Erythroblast (primary cell): ENCODE measurements at regions not wholly inside any gene's neighbourhood (a gene's known extent, or its start where the extent isn't known, plus 50 kb on each side); places are given as distances from the start of the nearest gene placed in this dataset.
"Not testable (repeated sequence)": the region's sequence is repeated elsewhere in the genome, so short reads cannot be mapped to it uniquely, and the experiment has no call there.

Experiments used
- DNase-seq, 2 experiments: peaks; one replicate each; lab custom pipeline; 2025; lab: John Stamatoyannopoulos, UW
- GATA1 ChIP-seq: IDR thresholded peaks from 2 replicates; pipeline ENCODE4 v1.6.1; 2011; ENCODE audit warnings: low read depth, mild to moderate bottlenecking, control low read depth, low read length, moderate library complexity
- POLR2A ChIP-seq: IDR thresholded peaks from 2 replicates; pipeline ENCODE4 v1.6.1; 2011; ENCODE audit warnings: mild to moderate bottlenecking, low read length

DNA sequence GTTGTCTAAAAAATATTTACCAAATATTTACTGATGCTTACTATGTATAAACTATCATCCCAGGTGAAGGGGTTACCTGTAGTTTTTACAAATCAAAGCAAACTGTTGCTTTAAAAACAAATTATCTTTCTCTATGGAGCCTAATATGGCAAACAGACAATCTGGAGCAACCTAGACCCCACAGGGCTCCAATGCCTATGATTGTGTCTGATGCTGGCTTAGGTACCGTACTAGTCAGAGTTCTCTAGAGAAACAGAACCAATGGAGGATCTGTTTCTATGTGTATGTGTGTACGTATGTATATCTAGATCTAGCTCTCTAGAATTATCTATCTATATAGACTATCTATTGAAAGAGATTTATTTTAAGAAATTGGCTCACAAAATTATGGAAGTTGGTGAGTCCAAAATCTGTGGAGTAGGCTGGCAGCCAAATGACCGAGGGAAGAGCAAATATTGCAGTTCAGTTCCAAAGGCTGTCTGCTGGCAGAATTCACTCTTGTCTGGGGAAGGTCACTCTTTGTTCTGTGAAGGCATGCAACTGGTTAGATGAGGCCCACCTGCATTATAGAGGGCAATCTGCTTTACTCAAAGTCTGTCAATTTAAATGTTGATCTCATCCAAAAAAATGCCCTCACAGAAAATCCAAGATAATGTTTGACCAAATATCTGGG lies 127.1 kb upstream of the ENPEP start:
- no peak for TF ChIP-seq GATA1
- DNase-seq: no peak

GRCh38 chr4:110347805-110348204 lies 128.2 kb upstream of the ENPEP start:
- TF ChIP-seq GATA1: no peak
- no peak for TF ChIP-seq POLR2A
- no peak for DNase-seq

DNA sequence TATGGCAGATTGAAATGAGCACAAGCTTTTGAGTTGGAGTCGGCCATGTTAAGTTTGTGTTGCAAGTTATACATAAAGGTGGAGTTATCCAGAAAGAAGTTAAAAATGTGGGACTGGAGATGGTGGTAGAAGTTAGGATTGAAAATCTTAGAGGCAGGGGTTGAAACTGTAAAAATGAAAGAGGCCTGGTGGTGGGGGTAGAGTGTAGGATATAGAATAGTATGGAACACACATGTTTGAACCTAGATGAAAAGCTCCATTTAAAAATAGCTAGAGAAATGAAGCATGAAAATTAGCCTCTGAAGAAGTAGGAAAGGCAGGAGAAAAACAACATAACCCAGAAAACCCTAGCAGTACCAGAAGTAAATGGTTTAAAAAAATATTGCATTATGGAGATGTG lies 131.8 kb upstream of the ENPEP start:
- TF ChIP-seq GATA1 (no peak), POLR2A (no peak)
- peak in 1 of 2 experiments; percentile 8 for DNase-seq

DNA sequence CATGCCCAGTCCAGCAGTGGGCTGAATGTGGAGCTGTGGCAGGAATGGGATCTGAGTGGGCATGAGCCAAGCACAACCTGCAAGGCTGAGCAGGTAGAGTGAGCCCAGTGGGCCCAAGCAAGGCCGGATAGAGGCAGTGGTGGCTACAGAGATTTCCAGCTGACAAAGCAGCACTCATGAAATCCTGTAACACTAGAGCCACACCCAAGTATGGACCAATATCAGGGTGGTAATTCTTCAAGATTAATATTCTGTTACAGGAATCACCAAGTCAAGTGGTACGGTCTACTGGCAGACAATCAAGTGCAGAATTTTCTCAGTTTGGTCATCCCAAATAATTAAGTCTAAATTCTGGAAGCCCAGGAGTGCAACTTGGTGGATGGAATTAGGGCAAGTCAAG lies 132.4 kb upstream of the ENPEP start:
- DNase-seq: no peak
- TF ChIP-seq POLR2A (no peak), GATA1 (no peak)

GRCh38 chr4:110341118-110341517 lies 134.8 kb upstream of the ENPEP start:
- not testable (repeated sequence) for DNase-seq

DNA sequence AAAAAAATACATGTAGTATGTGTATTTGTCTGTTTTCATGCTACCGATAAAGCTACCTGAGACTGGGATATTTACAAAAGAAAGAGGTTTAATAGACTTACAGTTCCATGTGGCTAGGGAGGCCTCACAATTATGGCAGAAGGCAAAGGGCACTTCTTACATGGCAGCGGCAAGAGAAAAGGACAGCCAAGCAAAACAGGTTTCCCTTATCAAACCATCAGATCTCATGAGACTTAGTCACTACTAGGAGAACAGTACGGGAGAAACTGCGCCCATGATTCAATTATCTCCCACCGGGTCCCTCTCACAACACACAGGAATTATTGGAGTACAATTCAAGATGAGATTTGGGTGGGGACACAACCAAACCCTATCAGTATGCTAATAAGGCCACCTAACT lies 137.0 kb upstream of the ELOVL6 start:
- no peak for TF ChIP-seq GATA1
- TF ChIP-seq POLR2A: no peak
- no peak for DNase-seq

DNA sequence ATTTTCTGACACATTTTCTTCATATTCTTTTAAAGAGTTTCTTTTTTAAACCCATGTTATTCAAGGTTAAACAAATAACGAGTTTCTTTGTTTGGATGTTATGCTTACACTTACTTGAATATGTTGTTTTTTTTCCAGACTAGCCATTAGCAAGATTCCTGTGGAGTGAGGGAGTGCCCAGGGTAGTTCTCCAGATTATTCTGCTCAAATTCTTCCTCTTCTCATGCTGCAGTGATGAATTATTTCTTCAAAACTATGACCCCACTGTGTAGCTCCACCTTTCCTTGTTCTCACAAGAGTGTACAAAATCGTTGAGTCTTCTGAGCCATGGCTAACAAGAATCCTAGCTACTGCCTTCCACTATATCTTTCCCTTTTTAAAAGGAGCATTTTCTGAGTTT lies 134.1 kb upstream of the ELOVL6 start:
- no peak for TF ChIP-seq POLR2A
- no peak for TF ChIP-seq GATA1
- DNase-seq: no peak

DNA sequence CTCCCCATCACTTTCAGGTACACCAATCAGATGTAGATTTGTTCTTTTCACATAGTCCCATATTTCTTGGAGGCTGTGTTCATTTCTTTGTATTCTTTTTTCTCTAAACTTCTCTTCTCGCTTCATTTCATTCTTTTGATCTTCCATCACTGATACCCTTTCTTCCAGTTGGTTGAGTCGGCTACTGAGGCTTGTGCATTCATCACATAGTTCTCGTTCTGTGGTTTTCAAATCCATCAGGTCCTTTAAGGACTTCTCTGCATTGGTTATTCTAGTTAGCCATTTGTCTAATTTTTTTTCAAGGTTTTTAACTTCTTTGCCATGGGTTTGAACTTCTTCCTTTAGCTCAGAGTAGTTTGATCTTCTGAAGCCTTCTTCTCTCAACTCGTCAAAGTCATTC lies 128.0 kb upstream of the ELOVL6 start:
- DNase-seq: not testable (repeated sequence)

GRCh38 chr4:110310795-110311194 lies 112.4 kb upstream of the ELOVL6 start:
- peak in 1 of 2 experiments; percentile 3 for DNase-seq
- TF ChIP-seq POLR2A: no peak
- no peak for TF ChIP-seq GATA1

- TF ChIP-seq GATA1 (no peak), POLR2A (no peak)
- DNase-seq: no peak
These were observed 111.3 kb upstream of the ELOVL6 start for GRCh38 chr4:110309675-110310074.

GRCh38 chr4:110306303-110306702 lies 107.9 kb upstream of the ELOVL6 start:
- DNase-seq: no peak
- TF ChIP-seq GATA1 (no peak), POLR2A (no peak)

GRCh38 chr4:110305455-110305854 lies 107.0 kb upstream of the ELOVL6 start:
- no peak for DNase-seq
- TF ChIP-seq POLR2A (no peak), GATA1 (no peak)

- TF ChIP-seq GATA1: no peak
- no peak for TF ChIP-seq POLR2A
- DNase-seq: no peak
These were observed 98.5 kb upstream of the ELOVL6 start for GRCh38 chr4:110296892-110297291.

- no peak for TF ChIP-seq POLR2A
- no peak for TF ChIP-seq GATA1
- DNase-seq: no peak
These were observed 95.8 kb upstream of the ELOVL6 start for GRCh38 chr4:110294165-110294564.

- TF ChIP-seq GATA1: no peak
- no peak for TF ChIP-seq POLR2A
- no peak for DNase-seq
These were observed 94.8 kb upstream of the ELOVL6 start for GRCh38 chr4:110292994-110293744.

- no peak for TF ChIP-seq GATA1
- no peak for TF ChIP-seq POLR2A
- DNase-seq: no peak
These were observed 92.1 kb upstream of the ELOVL6 start for GRCh38 chr4:110290511-110290910.
